Testis (tissue), 2 donors: ENCODE measurements at regions not wholly inside any gene's neighbourhood (a gene's known extent, or its start where the extent isn't known, plus 50 kb on each side); places are given as distances from the start of the nearest gene placed in this dataset.

Experiments
- POLR2A ChIP-seq: fragments of 450-650 bp; IDR thresholded peaks from one replicate; pipeline ENCODE4 v1.6.1; 2017; ENCODE audit warnings: antibody characterized with exemption, mild to moderate bottlenecking, moderate library complexity
- TF ChIP-seq, protein P1 (sequence below), 3 experiments: fragments of 450-650 bp in 2 of 3; fragments of 200-600 bp in 1 of 3; sonication (generic) in 1 of 3; IDR thresholded peaks; one replicate each; pipeline ENCODE4 v1.5.1; 2016 to 2019; ENCODE audit warnings: antibody characterized with exemption in 3 of 3, mild to moderate bottlenecking in 2 of 3, moderate library complexity in 1 of 3

- TF ChIP-seq, protein P1, sequence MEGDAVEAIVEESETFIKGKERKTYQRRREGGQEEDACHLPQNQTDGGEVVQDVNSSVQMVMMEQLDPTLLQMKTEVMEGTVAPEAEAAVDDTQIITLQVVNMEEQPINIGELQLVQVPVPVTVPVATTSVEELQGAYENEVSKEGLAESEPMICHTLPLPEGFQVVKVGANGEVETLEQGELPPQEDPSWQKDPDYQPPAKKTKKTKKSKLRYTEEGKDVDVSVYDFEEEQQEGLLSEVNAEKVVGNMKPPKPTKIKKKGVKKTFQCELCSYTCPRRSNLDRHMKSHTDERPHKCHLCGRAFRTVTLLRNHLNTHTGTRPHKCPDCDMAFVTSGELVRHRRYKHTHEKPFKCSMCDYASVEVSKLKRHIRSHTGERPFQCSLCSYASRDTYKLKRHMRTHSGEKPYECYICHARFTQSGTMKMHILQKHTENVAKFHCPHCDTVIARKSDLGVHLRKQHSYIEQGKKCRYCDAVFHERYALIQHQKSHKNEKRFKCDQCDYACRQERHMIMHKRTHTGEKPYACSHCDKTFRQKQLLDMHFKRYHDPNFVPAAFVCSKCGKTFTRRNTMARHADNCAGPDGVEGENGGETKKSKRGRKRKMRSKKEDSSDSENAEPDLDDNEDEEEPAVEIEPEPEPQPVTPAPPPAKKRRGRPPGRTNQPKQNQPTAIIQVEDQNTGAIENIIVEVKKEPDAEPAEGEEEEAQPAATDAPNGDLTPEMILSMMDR (IDR thresholded peaks at IDR 0.05) = no peak
- no peak for TF ChIP-seq POLR2A
Measured at GRCh38 chr12:116375278-116375842, 97.9 kb upstream of the MED13L start.
